ENCODE measurements at regions not wholly inside any gene's neighbourhood (a gene's known extent, or its start where the extent isn't known, plus 50 kb on each side); places are given as distances from the start of the nearest gene placed in this dataset.
"Not testable (repeated sequence)": the region's sequence is repeated elsewhere in the genome, so short reads cannot be mapped to it uniquely, and the experiment has no call there.

- Histone ChIP-seq H3K4me3 (ENCODE audit: low read depth, low read length) (no peak overlapping the region), H3K9me3 (ENCODE audit: severe bottlenecking) (no peaks in the 10 kb centered on the region), H3K36me3 (no peaks in the 10 kb centered on the region), H3K27me3 (ENCODE audit: insufficient read depth, low read depth, severe bottlenecking) (no peaks in the 10 kb centered on the region), H3K27ac (no peak overlapping the region)
- DNase-seq, result no peak
- TF ChIP-seq, protein P1, sequence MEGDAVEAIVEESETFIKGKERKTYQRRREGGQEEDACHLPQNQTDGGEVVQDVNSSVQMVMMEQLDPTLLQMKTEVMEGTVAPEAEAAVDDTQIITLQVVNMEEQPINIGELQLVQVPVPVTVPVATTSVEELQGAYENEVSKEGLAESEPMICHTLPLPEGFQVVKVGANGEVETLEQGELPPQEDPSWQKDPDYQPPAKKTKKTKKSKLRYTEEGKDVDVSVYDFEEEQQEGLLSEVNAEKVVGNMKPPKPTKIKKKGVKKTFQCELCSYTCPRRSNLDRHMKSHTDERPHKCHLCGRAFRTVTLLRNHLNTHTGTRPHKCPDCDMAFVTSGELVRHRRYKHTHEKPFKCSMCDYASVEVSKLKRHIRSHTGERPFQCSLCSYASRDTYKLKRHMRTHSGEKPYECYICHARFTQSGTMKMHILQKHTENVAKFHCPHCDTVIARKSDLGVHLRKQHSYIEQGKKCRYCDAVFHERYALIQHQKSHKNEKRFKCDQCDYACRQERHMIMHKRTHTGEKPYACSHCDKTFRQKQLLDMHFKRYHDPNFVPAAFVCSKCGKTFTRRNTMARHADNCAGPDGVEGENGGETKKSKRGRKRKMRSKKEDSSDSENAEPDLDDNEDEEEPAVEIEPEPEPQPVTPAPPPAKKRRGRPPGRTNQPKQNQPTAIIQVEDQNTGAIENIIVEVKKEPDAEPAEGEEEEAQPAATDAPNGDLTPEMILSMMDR (IDR thresholded peaks at IDR 0.05; ENCODE audit: low read depth, low read length), result no peak
Measured at GRCh38 chr1:166673722-166674121, 165.6 kb upstream of the POGK start.

DNA sequence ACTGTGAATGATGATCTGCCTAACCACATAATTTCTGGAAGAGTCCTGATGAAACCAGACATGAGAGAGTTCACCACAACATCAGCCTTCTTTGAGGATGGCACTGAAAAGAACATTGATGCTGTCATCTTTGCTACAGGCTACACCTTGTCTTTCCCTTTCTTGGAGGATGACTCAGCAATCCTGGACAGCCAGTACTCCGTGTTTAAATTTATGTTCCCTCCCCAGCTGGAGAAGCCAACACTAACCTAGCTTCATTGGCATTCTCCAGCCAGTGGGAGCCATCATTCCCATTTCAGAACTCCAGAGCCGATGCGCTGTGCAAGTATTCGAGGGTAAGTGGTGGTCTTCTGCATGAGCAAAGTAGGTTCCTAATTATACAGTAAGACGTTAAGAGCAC is 164.1 kb upstream of the POGK start:
- Histone ChIP-seq H3K4me3 (ENCODE audit: low read depth, low read length) (no peak overlapping the region), H3K27ac (no peak overlapping the region), H3K36me3 (no peaks in the 10 kb centered on the region), H3K27me3 (ENCODE audit: insufficient read depth, low read depth, severe bottlenecking) (no peaks in the 10 kb centered on the region), H3K9me3 (ENCODE audit: severe bottlenecking) (no peaks in the 10 kb centered on the region)
- DNase-seq, result no peak
- TF ChIP-seq, protein P1 (IDR thresholded peaks at IDR 0.05; ENCODE audit: low read depth, low read length), result no peak

DNA sequence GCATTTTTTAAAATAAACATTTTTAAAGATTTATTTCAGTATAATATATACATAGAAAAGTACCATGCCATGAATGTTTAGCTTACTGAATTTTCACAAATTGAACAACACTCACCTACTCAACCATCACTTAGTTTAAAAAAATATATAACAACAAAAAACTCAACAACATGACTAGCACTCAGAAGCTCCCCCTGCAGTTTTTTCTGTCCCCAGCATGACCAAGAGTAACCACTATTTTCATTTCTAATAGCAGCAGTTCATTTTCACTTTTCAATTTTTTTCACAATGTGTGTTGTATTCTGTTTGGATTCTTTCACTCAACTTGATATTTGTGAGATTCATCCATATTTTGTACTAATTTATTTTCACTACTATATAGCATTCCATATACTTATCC is 162.3 kb upstream of the POGK start:
- Histone ChIP-seq H3K9me3 (ENCODE audit: severe bottlenecking) (no peaks in the 10 kb centered on the region), H3K4me3 (ENCODE audit: low read depth, low read length) (no peak overlapping the region), H3K27me3 (ENCODE audit: insufficient read depth, low read depth, severe bottlenecking) (no peaks in the 10 kb centered on the region), H3K27ac (no peak overlapping the region), H3K36me3 (no peaks in the 10 kb centered on the region)
- DNase-seq, result no peak
- TF ChIP-seq, protein P1 (IDR thresholded peaks at IDR 0.05; ENCODE audit: low read depth, low read length), result no peak

GRCh38 chr1:166679369-166679768 is 159.9 kb upstream of the POGK start:
- no peaks in the 10 kb centered on the region for H3K36me3 ChIP-seq
- TF ChIP-seq, protein P1 (IDR thresholded peaks at IDR 0.05; ENCODE audit: low read depth, low read length), result no peak
- no peaks in the 10 kb centered on the region for H3K9me3 ChIP-seq (ENCODE audit: severe bottlenecking)
- no peaks in the 10 kb centered on the region for H3K27me3 ChIP-seq (ENCODE audit: insufficient read depth, low read depth, severe bottlenecking)
- no peak overlapping the region for H3K27ac ChIP-seq
- H3K4me3 ChIP-seq (ENCODE audit: low read depth, low read length), result no peak overlapping the region
- no peak for DNase-seq

GRCh38 chr1:166682588-166682987 is 156.7 kb upstream of the POGK start:
- TF ChIP-seq, protein P1 (IDR thresholded peaks at IDR 0.05; ENCODE audit: low read depth, low read length), result no peak
- H3K4me3 ChIP-seq (ENCODE audit: low read depth, low read length), result no peak overlapping the region
- H3K9me3 ChIP-seq (ENCODE audit: severe bottlenecking), result no peaks in the 10 kb centered on the region
- H3K36me3 ChIP-seq, result no peaks in the 10 kb centered on the region
- no peak for DNase-seq
- H3K27me3 ChIP-seq (ENCODE audit: insufficient read depth, low read depth, severe bottlenecking), result no peaks in the 10 kb centered on the region
- no peak overlapping the region for H3K27ac ChIP-seq

- not testable (repeated sequence) for H3K27ac ChIP-seq; H3K4me3 ChIP-seq (ENCODE audit: low read depth, low read length); H3K27me3 ChIP-seq (ENCODE audit: insufficient read depth, low read depth, severe bottlenecking); H3K36me3 ChIP-seq; H3K9me3 ChIP-seq (ENCODE audit: severe bottlenecking); DNase-seq
Measured at GRCh38 chr1:166684669-166685068, 154.6 kb upstream of the POGK start.

All from WERI-Rb-1 (cell line).